DMS53 treated with DMSO at 0.1 percent for 48 hours (cell line): ENCODE measurements at regions not wholly inside any gene's neighbourhood (a gene's known extent, or its start where the extent isn't known, plus 50 kb on each side); places are given as distances from the start of the nearest gene placed in this dataset.

ENCODE experiments used
- DNase-seq: peaks from one replicate; lab custom pipeline; 2025; ENCODE audit not compliant: unreplicated experiment; lab: John Stamatoyannopoulos, UW

GRCh38 chr22:49721211-49721763 is 106.4 kb downstream of the BRD1 start:
- no peak for DNase-seq

DNA sequence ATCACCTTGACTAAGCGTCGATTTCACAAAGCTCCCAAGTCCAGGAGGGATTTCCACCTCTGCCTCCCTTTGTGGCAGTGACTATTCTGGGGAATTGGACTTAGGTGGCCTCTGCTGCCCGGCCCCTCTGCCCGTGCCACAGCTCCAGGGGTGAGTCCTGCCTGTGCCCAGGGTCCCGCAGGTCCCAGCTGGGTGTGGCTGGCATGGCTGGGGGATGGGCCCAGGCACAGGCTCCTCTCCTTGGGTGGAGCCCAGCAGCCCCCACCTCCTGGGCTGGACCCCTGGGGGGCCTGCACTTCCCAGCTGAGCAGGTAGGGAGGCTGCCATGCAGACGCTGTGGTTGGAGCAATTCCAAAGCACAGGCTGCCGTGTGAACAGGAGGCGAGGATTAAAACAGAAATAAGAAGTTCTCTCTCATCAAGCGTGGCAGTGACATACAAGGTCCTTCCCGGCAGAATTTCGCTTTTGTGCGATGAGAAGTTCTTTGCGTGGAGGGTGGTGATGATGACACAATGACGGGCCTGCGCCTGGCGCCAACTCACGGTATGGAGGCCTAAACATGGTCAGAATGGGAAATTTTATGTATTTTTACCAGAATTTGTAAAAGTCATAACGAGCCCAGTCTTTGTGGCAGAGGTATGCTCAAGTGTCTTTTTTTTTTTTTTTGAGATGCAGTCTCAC is 107.3 kb downstream of the BRD1 start:
- no peak for DNase-seq

- DNase-seq, result no peak
Measured at GRCh38 chr22:49719046-49719445, 108.6 kb downstream of the BRD1 start.

- no peak for DNase-seq
Measured at GRCh38 chr22:49718396-49718795, 109.3 kb downstream of the BRD1 start.

DNA sequence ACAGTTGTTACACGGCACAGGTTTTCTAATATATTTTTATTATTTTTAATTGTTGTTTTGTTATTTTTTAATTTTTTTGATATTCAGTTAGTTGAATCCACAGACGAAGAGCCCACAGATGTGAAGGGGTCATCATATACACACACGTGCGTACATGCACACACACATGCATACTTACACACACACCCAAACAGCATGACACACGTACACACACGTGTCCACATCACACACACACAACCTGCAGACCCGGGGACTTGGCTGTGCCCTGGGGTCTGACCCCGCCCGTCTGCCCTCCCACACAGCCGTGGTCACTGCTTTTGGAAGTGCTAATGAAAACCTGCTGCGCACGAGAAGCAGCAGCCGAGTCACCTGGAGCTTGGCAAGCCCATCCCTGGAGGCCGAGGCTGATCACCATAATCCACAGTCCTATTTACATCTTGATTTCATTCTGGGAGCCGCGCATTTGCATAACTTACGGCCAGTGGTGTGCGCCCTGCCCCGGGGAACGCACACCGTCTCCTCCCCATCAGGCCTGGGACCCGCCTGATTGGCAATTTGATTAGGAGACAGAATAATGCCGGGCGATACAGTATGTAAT is 110.3 kb downstream of the BRD1 start:
- no peak for DNase-seq

- DNase-seq, result no peak
Measured at GRCh38 chr22:49716441-49716840, 111.2 kb downstream of the BRD1 start.

DNA sequence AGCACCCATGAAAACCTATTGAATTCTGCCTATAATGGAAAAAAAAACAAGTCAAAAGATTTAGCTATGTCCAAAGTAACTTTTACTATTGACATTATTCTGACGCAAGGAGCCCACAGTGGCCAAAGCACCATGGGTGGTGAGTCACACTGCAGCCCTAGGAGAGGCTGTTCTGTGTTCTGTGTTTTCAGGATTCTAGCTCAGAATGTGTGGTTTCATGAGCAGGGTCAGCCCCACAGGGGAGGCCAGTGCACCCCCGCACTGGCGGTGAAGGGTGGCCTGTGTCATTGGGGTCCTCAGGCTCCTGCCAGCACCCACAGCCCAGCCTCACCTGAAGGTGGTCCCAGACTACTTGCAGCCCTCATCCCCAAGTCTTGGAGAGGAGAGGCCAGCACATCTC is 112.2 kb downstream of the BRD1 start:
- no peak for DNase-seq

DNA sequence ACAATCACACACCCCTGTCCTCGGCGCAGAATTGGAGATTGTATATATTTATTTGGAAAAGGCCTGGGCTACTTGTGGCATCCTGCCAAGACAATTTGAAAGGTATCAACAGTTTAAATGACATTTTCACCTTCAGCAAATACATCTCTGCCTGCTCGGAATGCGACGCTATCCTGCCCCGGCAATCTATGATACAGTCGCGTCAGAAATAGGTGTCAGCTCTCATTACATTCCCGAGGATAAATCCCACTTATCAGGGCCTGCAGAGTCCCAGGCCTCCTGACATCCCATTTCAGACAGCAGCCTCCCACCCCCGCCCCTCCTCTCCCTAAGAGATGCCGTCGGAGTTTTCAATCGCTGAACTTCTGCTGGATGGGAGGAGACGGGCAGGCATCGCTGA is 114.7 kb downstream of the BRD1 start:
- no peak for DNase-seq

GRCh38 chr22:49712195-49712791 is 115.4 kb downstream of the BRD1 start:
- DNase-seq, result no peak

DNA sequence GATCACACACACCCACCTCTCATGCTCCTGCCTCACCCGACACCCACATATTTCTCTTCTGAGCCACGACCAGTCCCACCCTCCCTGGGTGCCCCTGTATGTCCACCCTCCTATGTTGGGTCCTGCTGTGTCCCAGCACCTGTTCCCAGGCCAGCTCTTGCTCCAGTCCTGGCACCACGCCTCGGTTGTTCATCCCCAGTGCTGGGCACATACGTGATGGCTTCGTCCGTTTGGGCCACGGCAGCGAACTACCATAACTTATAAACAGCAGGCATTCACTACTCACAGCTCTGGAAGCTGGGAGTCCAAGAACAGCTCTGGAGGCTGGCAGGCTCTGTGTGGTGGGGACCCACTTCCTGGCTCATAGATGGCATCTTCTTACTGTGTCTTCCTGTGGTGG is 116.9 kb downstream of the BRD1 start:
- DNase-seq, result no peak

GRCh38 chr22:49709464-49709863 is 118.2 kb downstream of the BRD1 start:
- no peak for DNase-seq

DNA sequence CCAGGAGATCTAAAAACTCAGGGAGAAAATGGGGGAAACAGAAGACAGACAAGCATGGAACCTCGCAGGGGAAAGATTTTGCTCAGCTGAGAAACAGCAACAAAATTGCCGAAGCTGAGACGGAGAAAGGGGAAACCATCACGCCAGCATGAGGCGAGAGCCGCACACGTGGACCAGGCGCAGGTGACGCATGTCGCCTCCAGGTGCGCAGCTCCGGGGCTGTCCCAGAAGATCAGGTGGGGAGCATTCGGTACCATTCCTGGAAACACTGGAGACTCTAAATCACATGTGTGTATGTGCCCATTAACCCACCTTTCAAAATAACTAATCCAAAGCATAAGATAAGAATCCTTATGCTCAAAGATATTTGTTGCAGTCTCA is 121.7 kb downstream of the BRD1 start:
- DNase-seq, result no peak

- DNase-seq, result no peak
Measured at GRCh38 chr22:49705216-49705971, 122.3 kb downstream of the BRD1 start.

GRCh38 chr22:49704345-49705215 is 123.1 kb downstream of the BRD1 start:
- no peak for DNase-seq

DNA sequence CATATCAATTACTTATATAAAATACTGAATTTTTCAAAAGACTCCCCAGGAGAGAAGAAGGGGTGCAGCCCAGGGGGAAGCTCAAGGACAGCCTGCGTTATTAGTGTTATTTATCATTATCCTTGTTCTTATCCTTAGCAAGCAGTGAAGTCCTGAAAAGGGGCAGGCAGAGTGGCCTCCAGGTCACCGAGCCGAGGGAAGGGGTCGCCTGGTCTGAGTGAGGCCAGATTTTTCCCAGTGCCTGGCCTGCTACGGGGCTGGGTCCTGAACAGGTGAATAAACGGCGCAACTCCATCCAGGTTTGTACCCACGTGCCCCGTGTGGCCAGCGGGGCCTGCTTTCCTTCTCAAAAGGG is 123.7 kb downstream of the BRD1 start:
- DNase-seq, result no peak

DNA sequence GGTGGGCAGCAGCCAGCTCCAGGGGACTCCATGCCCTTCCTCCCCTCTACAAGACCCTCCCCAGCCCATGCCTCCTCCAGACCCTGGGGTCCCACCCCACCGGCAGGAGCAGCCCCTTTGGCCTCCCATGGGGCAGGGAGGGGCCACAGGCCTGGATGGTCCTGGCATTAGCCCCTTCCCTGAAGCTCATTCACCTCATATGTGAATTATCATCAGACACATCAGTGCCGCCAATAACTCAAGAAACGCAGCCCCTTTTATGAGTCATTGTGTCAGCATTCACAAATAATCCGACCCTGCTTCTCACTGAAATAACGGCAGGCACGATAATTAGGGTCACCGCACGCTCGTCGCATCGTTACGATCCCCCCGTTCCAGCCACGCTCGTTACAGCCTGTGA is 124.2 kb downstream of the BRD1 start:
- no peak for DNase-seq

DNA sequence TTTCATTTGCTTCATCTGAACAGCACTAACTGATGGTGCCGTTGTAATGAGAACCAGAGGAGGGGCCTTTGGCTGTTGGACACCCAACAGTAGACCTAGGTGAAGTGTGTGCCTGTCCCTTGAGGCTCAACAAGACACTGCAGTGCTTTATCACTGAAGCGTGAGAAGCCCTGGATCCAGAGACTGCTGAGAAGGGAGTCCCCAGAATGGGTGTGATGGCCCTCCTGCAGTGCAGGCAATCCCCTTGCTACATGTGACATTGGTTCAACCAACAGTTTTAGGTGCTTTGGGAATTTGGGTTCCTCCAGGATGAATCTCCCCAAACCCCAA is 125.6 kb downstream of the BRD1 start:
- no peak for DNase-seq

GRCh38 chr22:49701380-49702067 is 126.1 kb downstream of the BRD1 start:
- no peak for DNase-seq

DNA sequence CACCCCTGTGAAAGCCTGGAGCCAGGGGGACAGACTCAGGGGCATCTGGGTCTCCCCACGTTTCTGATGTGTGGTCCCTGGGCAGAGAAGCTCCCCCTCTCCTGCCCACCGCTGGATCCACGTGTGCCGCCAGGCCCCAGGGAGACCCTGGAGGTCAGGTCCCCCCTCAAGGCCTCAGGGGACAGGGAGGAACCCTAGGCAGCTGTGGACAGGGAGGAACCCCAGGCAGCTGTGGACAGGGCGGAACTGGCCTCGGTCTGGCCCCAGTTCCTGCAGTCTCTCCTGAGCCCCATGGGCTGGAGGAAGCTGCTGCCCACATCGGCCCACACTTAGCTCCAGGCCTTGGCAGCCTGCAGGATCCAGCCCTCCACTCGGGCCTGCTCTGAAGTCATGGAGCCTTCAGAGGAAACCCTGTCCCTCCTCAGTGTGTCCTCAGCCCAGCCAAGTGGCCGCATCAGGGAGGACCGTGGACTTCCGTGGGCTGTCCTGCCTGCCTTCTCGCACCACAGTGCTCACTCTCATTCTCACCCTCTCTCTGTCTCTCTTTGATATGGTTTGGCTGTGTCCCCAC is 127.7 kb downstream of the BRD1 start:
- no peak for DNase-seq

- DNase-seq, result no peak
Measured at GRCh38 chr22:49699476-49699875, 128.2 kb downstream of the BRD1 start.
